ENCODE measurements at regions not wholly inside any gene's neighbourhood (a gene's known extent, or its start where the extent isn't known, plus 50 kb on each side); places are given as distances from the start of the nearest gene placed in this dataset.

GRCh38 chr12:65648461-65648860 is 175.8 kb upstream of the HMGA2 start:
- TF ChIP-seq, protein P1, sequence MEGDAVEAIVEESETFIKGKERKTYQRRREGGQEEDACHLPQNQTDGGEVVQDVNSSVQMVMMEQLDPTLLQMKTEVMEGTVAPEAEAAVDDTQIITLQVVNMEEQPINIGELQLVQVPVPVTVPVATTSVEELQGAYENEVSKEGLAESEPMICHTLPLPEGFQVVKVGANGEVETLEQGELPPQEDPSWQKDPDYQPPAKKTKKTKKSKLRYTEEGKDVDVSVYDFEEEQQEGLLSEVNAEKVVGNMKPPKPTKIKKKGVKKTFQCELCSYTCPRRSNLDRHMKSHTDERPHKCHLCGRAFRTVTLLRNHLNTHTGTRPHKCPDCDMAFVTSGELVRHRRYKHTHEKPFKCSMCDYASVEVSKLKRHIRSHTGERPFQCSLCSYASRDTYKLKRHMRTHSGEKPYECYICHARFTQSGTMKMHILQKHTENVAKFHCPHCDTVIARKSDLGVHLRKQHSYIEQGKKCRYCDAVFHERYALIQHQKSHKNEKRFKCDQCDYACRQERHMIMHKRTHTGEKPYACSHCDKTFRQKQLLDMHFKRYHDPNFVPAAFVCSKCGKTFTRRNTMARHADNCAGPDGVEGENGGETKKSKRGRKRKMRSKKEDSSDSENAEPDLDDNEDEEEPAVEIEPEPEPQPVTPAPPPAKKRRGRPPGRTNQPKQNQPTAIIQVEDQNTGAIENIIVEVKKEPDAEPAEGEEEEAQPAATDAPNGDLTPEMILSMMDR (IDR thresholded peaks at IDR 0.05; ENCODE audit: control extremely low read depth, extremely low read depth), result no peak
- H3K27me3 ChIP-seq (ENCODE audit: control insufficient read depth in 3 of 3, insufficient read depth in 3 of 3, low read length in 2 of 3), result peaks cover 0 to 25% (median 2%) of the 10 kb centered on the region in 3 donors
- ATAC-seq (ENCODE audit: insufficient read depth, low FRiP score), result no peak
- no peak overlapping the region for H3K27ac ChIP-seq (ENCODE audit: low read depth in 1 of 2, low read length in 1 of 2)
- no peak for DNase-seq
- H3K36me3 ChIP-seq (ENCODE audit: control insufficient read depth in 4 of 4, insufficient read depth in 4 of 4, low read length in 4 of 4), result no peaks in the 10 kb centered on the region
- no peaks in the 10 kb centered on the region for H3K4me1 ChIP-seq (ENCODE audit: control insufficient read depth in 5 of 5, insufficient read depth in 5 of 5, low read length in 5 of 5)
- no peaks in the 10 kb centered on the region for H3K9me3 ChIP-seq (ENCODE audit: control insufficient read depth in 4 of 4, insufficient read depth in 3 of 4, low read length in 3 of 4)
- 76 to 77% methylated on average over 2 of the region's 2 CpGs for WGBS, 2 donors
- no peak overlapping the region for H3K4me3 ChIP-seq
- H3K9ac ChIP-seq (ENCODE audit: insufficient read depth in 1 of 2, low read length in 2 of 2), result no peak overlapping the region

DNA sequence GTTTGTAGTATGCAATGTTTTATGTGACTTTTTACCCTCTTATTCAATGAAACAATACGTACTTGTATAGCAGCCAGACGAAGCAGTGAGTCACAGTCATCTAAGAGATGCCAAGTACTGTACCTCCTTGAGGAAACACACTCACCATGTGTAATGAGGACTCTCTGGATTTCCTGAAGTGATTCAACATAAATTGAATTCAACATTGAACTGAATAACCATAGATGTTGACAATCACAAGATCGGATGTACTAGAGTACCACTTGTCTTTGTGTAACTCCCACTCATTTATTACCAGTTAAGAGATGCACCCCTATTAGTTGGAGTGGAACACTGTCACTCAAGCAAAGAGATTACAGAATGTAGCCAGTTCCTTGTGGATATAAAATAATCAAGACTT is 175.2 kb upstream of the HMGA2 start:
- Histone ChIP-seq H3K27ac (ENCODE audit: low read depth in 1 of 2, low read length in 1 of 2) (peak overlapping the region in 1 of 2 donors; percentile 53), H3K9me3 (ENCODE audit: control insufficient read depth in 4 of 4, insufficient read depth in 3 of 4, low read length in 3 of 4) (no peaks in the 10 kb centered on the region), H3K4me1 (ENCODE audit: control insufficient read depth in 5 of 5, insufficient read depth in 5 of 5, low read length in 5 of 5) (no peaks in the 10 kb centered on the region), H3K4me3 (no peak overlapping the region), H3K9ac (ENCODE audit: insufficient read depth in 1 of 2, low read length in 2 of 2) (no peak overlapping the region), H3K36me3 (ENCODE audit: control insufficient read depth in 4 of 4, insufficient read depth in 4 of 4, low read length in 4 of 4) (no peaks in the 10 kb centered on the region), H3K27me3 (ENCODE audit: control insufficient read depth in 3 of 3, insufficient read depth in 3 of 3, low read length in 2 of 3) (peaks cover 0 to 22% (median 2%) of the 10 kb centered on the region in 3 donors)
- DNase-seq, result peak in 1 of 3 donors; percentile 55
- peak; percentile 89 for ATAC-seq (ENCODE audit: insufficient read depth, low FRiP score)
- 48 to 74% methylated on average over 3 of the region's 3 CpGs for WGBS, 2 donors
- TF ChIP-seq, protein P1 (IDR thresholded peaks at IDR 0.05; ENCODE audit: control extremely low read depth, extremely low read depth), result no peak

DNA sequence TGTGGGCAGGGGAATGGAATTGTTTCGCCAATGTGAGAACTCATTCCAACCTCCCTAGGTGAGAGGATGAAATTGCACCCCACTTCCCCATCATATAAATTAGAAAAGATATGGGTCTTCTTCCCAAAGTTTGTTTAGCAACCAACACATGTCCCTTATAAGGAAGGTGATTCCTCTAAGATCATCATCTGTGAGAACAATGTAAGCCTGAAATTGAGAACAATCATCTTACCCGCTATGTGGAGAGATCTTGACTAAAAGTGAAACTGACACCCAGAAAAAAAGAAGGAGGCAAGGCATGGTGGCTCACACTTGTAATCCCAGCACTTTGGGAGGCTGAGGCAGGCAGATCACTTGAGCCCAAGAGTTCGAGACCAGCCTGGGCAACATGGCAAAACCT is 173.2 kb upstream of the HMGA2 start:
- Histone ChIP-seq H3K36me3 (ENCODE audit: control insufficient read depth in 4 of 4, insufficient read depth in 4 of 4, low read length in 4 of 4) (no peaks in the 10 kb centered on the region), H3K9me3 (ENCODE audit: control insufficient read depth in 4 of 4, insufficient read depth in 3 of 4, low read length in 3 of 4) (no peaks in the 10 kb centered on the region), H3K27me3 (ENCODE audit: control insufficient read depth in 3 of 3, insufficient read depth in 3 of 3, low read length in 2 of 3) (peaks cover 0 to 27% (median 5%) of the 10 kb centered on the region in 3 donors), H3K4me3 (no peak overlapping the region), H3K4me1 (ENCODE audit: control insufficient read depth in 5 of 5, insufficient read depth in 5 of 5, low read length in 5 of 5) (no peaks in the 10 kb centered on the region), H3K9ac (ENCODE audit: insufficient read depth in 1 of 2, low read length in 2 of 2) (no peak overlapping the region), H3K27ac (ENCODE audit: low read depth in 1 of 2, low read length in 1 of 2) (no peak overlapping the region)
- ATAC-seq (ENCODE audit: insufficient read depth, low FRiP score), result no peak
- TF ChIP-seq, protein P1 (IDR thresholded peaks at IDR 0.05; ENCODE audit: control extremely low read depth, extremely low read depth), result no peak
- 91 to 100% methylated on average over 3 of the region's 3 CpGs for WGBS, 2 donors
- DNase-seq, result no peak

- no peak for DNase-seq
- TF ChIP-seq, protein P1 (IDR thresholded peaks at IDR 0.05; ENCODE audit: control extremely low read depth, extremely low read depth), result no peak
- Histone ChIP-seq H3K36me3 (ENCODE audit: control insufficient read depth in 4 of 4, insufficient read depth in 4 of 4, low read length in 4 of 4) (no peaks in the 10 kb centered on the region), H3K9ac (ENCODE audit: insufficient read depth in 1 of 2, low read length in 2 of 2) (no peak overlapping the region), H3K27me3 (ENCODE audit: control insufficient read depth in 3 of 3, insufficient read depth in 3 of 3, low read length in 2 of 3) (peaks cover 0 to 32% (median 4%) of the 10 kb centered on the region in 3 donors), H3K27ac (ENCODE audit: low read depth in 1 of 2, low read length in 1 of 2) (no peak overlapping the region), H3K4me3 (no peak overlapping the region), H3K4me1 (ENCODE audit: control insufficient read depth in 5 of 5, insufficient read depth in 5 of 5, low read length in 5 of 5) (peaks cover 0 to 2% (median 0%) of the 10 kb centered on the region in 5 donors), H3K9me3 (ENCODE audit: control insufficient read depth in 4 of 4, insufficient read depth in 3 of 4, low read length in 3 of 4) (no peaks in the 10 kb centered on the region)
- 94 to 95% methylated on average over 2 of the region's 2 CpGs for WGBS, 2 donors
- ATAC-seq (ENCODE audit: insufficient read depth, low FRiP score), result no peak
Observed at GRCh38 chr12:65653321-65653720, 171.0 kb upstream of the HMGA2 start.
